ENCODE measurements at regions not wholly inside any gene's neighbourhood (a gene's known extent, or its start where the extent isn't known, plus 50 kb on each side); places are given as distances from the start of the nearest gene placed in this dataset.

DNA sequence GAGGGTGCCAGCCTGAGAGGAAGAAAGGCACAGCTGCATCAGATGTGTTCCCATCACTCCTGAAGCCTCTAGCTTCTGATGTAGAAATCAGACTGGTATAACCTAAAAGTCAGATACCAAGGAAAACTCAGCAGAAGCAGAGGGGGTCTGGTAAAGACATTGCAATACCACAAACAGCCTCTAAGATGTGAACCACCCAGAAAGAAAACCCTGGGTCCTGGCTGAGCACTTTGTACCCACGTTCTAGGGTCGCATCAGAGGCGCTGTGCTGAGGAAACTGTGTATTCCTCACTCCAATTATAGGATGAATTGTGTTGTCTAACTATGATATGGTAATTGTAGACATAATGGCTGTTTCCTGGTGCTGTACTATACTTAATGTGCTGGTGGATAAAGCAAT, 275.6 kb downstream of the IRX2 start:
- Histone ChIP-seq H3K79me2 (ENCODE audit: insufficient read depth, low read length) (no peaks in the 10 kb centered on the region), H3K9me2 (replicated peaks; ENCODE audit: low read depth, low read length) (no peaks in the 10 kb centered on the region), H3K9me3 (ENCODE audit: insufficient read depth, low read depth, low read length) (peaks cover 15% of the 10 kb centered on the region; the same call in 1 of the 2 replicates), H3K4me1 (ENCODE audit: insufficient read depth, low read length, poor library complexity, severe bottlenecking) (no peaks in the 10 kb centered on the region), H4K20me1 (ENCODE audit: insufficient read depth, low read length, poor library complexity, severe bottlenecking) (no peaks in the 10 kb centered on the region), H2AFZ (ENCODE audit: low read length) (no peak overlapping the region), H3K4me2 (ENCODE audit: low read depth, low read length, poor library complexity, severe bottlenecking) (no peak overlapping the region), H3K36me3 (ENCODE audit: insufficient read depth, low read length) (no peaks in the 10 kb centered on the region), H3K4me3 (ENCODE audit: low read length, poor library complexity, severe bottlenecking) (no peak overlapping the region), H3K9ac (ENCODE audit: low read depth, low read length, poor library complexity, severe bottlenecking) (no peak overlapping the region), H3K27me3 (ENCODE audit: insufficient read depth, low read length, poor library complexity, severe bottlenecking) (no peaks in the 10 kb centered on the region), H3F3A (ENCODE audit: low read depth) (no peaks in the 10 kb centered on the region)
- TF ChIP-seq, protein P1, sequence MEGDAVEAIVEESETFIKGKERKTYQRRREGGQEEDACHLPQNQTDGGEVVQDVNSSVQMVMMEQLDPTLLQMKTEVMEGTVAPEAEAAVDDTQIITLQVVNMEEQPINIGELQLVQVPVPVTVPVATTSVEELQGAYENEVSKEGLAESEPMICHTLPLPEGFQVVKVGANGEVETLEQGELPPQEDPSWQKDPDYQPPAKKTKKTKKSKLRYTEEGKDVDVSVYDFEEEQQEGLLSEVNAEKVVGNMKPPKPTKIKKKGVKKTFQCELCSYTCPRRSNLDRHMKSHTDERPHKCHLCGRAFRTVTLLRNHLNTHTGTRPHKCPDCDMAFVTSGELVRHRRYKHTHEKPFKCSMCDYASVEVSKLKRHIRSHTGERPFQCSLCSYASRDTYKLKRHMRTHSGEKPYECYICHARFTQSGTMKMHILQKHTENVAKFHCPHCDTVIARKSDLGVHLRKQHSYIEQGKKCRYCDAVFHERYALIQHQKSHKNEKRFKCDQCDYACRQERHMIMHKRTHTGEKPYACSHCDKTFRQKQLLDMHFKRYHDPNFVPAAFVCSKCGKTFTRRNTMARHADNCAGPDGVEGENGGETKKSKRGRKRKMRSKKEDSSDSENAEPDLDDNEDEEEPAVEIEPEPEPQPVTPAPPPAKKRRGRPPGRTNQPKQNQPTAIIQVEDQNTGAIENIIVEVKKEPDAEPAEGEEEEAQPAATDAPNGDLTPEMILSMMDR (conservative IDR thresholded peaks at IDR 0.05; ENCODE audit: low read length) = no peak
- no peak for TF ChIP-seq EZH2phosphoT487 (IDR thresholded peaks at IDR 0.05; ENCODE audit: borderline replicate concordance)

DNA sequence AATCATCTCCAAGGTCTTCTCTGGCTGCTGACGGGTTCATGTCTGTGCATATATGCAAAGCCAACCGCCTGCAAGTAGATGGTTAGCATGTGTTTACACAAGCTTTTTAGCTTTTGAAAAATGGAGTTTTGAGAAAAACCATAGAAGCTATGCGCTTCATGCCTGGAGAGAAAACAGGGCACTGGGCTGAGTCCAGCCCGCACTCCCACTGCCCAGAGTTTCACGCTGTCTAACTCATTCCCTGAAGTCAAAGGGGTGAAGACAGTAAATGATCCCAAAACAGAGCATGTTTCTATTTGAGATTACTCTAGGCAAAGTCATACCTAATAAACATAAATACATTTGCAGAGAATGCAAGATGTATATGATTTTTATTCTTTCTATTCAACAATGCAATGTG, 278.8 kb downstream of the IRX2 start:
- no peak overlapping the region for H3K4me3 ChIP-seq (ENCODE audit: low read length, poor library complexity, severe bottlenecking)
- H3K9me2 ChIP-seq (replicated peaks; ENCODE audit: low read depth, low read length) = no peaks in the 10 kb centered on the region
- H3K27me3 ChIP-seq (ENCODE audit: insufficient read depth, low read length, poor library complexity, severe bottlenecking) = no peaks in the 10 kb centered on the region
- no peak overlapping the region for H3K9ac ChIP-seq (ENCODE audit: low read depth, low read length, poor library complexity, severe bottlenecking)
- no peak overlapping the region for H3K4me2 ChIP-seq (ENCODE audit: low read depth, low read length, poor library complexity, severe bottlenecking)
- H4K20me1 ChIP-seq (ENCODE audit: insufficient read depth, low read length, poor library complexity, severe bottlenecking) = no peaks in the 10 kb centered on the region
- H3K4me1 ChIP-seq (ENCODE audit: insufficient read depth, low read length, poor library complexity, severe bottlenecking) = no peaks in the 10 kb centered on the region
- no peak overlapping the region for H2AFZ ChIP-seq (ENCODE audit: low read length)
- no peaks in the 10 kb centered on the region for H3F3A ChIP-seq (ENCODE audit: low read depth)
- no peaks in the 10 kb centered on the region for H3K36me3 ChIP-seq (ENCODE audit: insufficient read depth, low read length)
- TF ChIP-seq EZH2phosphoT487 (IDR thresholded peaks at IDR 0.05; ENCODE audit: borderline replicate concordance) = no peak
- TF ChIP-seq, protein P1 (conservative IDR thresholded peaks at IDR 0.05; ENCODE audit: low read length) = no peak
- H3K79me2 ChIP-seq (ENCODE audit: insufficient read depth, low read length) = no peaks in the 10 kb centered on the region
- H3K9me3 ChIP-seq (ENCODE audit: insufficient read depth, low read depth, low read length) = peaks cover 16% of the 10 kb centered on the region; the same call in 1 of the 2 replicates

DNA sequence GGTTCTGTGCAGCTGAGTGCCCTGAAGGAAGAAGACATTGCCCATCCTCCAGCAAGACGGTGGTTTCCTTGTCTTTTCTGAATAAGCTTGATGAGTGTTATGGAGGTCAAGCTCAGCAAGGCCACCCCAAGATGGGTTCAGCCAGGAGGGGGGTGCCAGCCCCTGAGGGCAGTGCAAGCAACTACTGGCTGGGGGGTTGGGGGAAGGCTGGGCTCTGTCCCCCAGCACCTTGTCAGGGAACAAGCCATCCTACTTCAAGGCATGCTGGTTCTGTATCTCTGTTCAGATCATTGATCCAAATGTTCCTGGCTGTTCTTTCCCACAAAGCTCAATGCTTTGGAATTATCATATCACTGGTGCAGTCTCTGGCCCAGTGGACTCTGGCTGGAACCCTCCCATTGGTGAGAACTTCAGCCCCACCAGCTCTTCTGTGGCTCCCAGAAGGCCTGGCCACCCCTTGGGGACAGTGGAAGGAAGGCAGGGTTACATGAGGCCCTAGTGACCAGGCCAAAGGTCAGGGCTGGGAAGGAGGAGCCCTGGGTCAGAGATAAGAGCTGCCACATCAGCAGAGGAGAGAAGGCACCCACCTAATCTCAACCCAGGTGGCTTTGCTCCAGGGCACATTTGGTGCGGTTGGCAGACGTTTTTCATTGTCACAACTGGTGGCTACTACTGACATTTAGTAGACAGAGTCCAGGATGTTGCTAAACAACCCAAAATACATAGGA, 280.2 kb downstream of the IRX2 start:
- H3K4me2 ChIP-seq (ENCODE audit: low read depth, low read length, poor library complexity, severe bottlenecking) = no peak overlapping the region
- H3K36me3 ChIP-seq (ENCODE audit: insufficient read depth, low read length) = no peaks in the 10 kb centered on the region
- H3K79me2 ChIP-seq (ENCODE audit: insufficient read depth, low read length) = no peaks in the 10 kb centered on the region
- H2AFZ ChIP-seq (ENCODE audit: low read length) = no peak overlapping the region
- no peak overlapping the region for H3K9ac ChIP-seq (ENCODE audit: low read depth, low read length, poor library complexity, severe bottlenecking)
- no peaks in the 10 kb centered on the region for H3K4me1 ChIP-seq (ENCODE audit: insufficient read depth, low read length, poor library complexity, severe bottlenecking)
- H3K9me2 ChIP-seq (replicated peaks; ENCODE audit: low read depth, low read length) = no peaks in the 10 kb centered on the region
- no peak overlapping the region for H3K4me3 ChIP-seq (ENCODE audit: low read length, poor library complexity, severe bottlenecking)
- TF ChIP-seq EZH2phosphoT487 (IDR thresholded peaks at IDR 0.05; ENCODE audit: borderline replicate concordance) = no peak
- TF ChIP-seq, protein P1 (conservative IDR thresholded peaks at IDR 0.05; ENCODE audit: low read length) = no peak
- H3K9me3 ChIP-seq (ENCODE audit: insufficient read depth, low read depth, low read length) = peaks cover 10% of the 10 kb centered on the region; the same call in 1 of the 2 replicates
- no peaks in the 10 kb centered on the region for H4K20me1 ChIP-seq (ENCODE audit: insufficient read depth, low read length, poor library complexity, severe bottlenecking)
- H3F3A ChIP-seq (ENCODE audit: low read depth) = no peaks in the 10 kb centered on the region
- no peaks in the 10 kb centered on the region for H3K27me3 ChIP-seq (ENCODE audit: insufficient read depth, low read length, poor library complexity, severe bottlenecking)

Measured in Loucy (cell line).